ENCODE measurements at regions not wholly inside any gene's neighbourhood (a gene's known extent, or its start where the extent isn't known, plus 50 kb on each side); places are given as distances from the start of the nearest gene placed in this dataset.

GRCh38 chr1:29450591-29450990 lies 214.3 kb downstream of the PTPRU start:
- no peak for FAIRE-seq
- CTCF ChIA-PET = no interaction called here

GRCh38 chr1:29448456-29449235 lies 212.3 kb downstream of the PTPRU start:
- TF ChIP-seq POLR2AphosphoS2 (conservative IDR thresholded peaks at IDR 0.05; ENCODE audit: low read length) = no peak
- no peak for TF ChIP-seq KDM1A (IDR thresholded peaks at IDR 0.05; ENCODE audit: low read depth)
- no peak for TF ChIP-seq EP300 (IDR thresholded peaks at IDR 0.05)
- TF ChIP-seq ATOH8 (CRISPR knock-in tag; IDR thresholded peaks at IDR 0.05; ENCODE audit: low read depth) = no peak
- no peak for TF ChIP-seq RCOR1 (IDR thresholded peaks at IDR 0.05; ENCODE audit: low read depth, low read length)
- TF ChIP-seq ZFP36 (IDR thresholded peaks at IDR 0.05; ENCODE audit: borderline replicate concordance, partially characterized antibody) = no peak
- TF ChIP-seq NFE2L2 (conservative IDR thresholded peaks at IDR 0.05; ENCODE audit: low read length) = no peak
- TF ChIP-seq MAX (IDR thresholded peaks at IDR 0.05) = no peak
- no peak for TF ChIP-seq USF2 (IDR thresholded peaks at IDR 0.05)
- no peak for TF ChIP-seq ESRRA (IDR thresholded peaks at IDR 0.05; ENCODE audit: borderline replicate concordance, low read length)
- no peak for TF ChIP-seq HDAC2 (IDR thresholded peaks at IDR 0.05)
- no peak for TF ChIP-seq CHD2 (IDR thresholded peaks at IDR 0.05; ENCODE audit: low read length, partially characterized antibody)
- no peak for TF ChIP-seq HOXB13 (CRISPR knock-in tag; IDR thresholded peaks at IDR 0.05; ENCODE audit: low read depth)
- TF ChIP-seq HOXA7 (CRISPR knock-in tag; IDR thresholded peaks at IDR 0.05) = no peak
- no peak for TF ChIP-seq JUN (IDR thresholded peaks at IDR 0.05)
- TF ChIP-seq MYC (IDR thresholded peaks at IDR 0.05; ENCODE audit: borderline replicate concordance, low read length) = no peak
- no peak for TF ChIP-seq ZC3H11A (IDR thresholded peaks at IDR 0.05)
- TF ChIP-seq HEYL (CRISPR knock-in tag; IDR thresholded peaks at IDR 0.05) = no peak
- CTCF ChIA-PET = no interaction called here
- POLR2A ChIA-PET = no interaction called here
- Histone ChIP-seq H3K27ac (no peak overlapping the region), H3K4me3 (no peak overlapping the region), H3K4me2 (no peak overlapping the region), H3K9me3 (no peaks in the 10 kb centered on the region), H3K4me1 (no peaks in the 10 kb centered on the region)
- WGBS (ENCODE audit: missing lambda C conversion rate) = 54% methylated on average over 5 of the region's 16 CpGs
- ATAC-seq (no peak), DNase-seq (ENCODE audit: low read depth in 1 of 2, low spot score in 1 of 2) (no peak), FAIRE-seq (no peak)

More at GRCh38 chr1:29450591-29450990, 214.3 kb downstream of the PTPRU start:
- POLR2A ChIA-PET = no interaction called here
- Histone ChIP-seq H3K4me1 (no peaks in the 10 kb centered on the region), H3K4me2 (no peak overlapping the region), H3K27ac (no peak overlapping the region), H3K9me3 (no peaks in the 10 kb centered on the region), H3K4me3 (no peak overlapping the region)
- ATAC-seq (no peak), DNase-seq (ENCODE audit: low read depth in 1 of 2, low spot score in 1 of 2) (no peak)
- TF ChIP-seq PHF8 (IDR thresholded peaks at IDR 0.05; ENCODE audit: borderline replicate concordance, low read depth) (no peak), MYC (IDR thresholded peaks at IDR 0.05; ENCODE audit: borderline replicate concordance, low read length) (no peak), CEBPB (IDR thresholded peaks at IDR 0.05) (no peak), RARB (CRISPR knock-in tag; IDR thresholded peaks at IDR 0.05) (no peak), BHLHE40 (IDR thresholded peaks at IDR 0.05; ENCODE audit: low read depth, low read length) (no peak), USF2 (IDR thresholded peaks at IDR 0.05) (no peak), JUN (IDR thresholded peaks at IDR 0.05) (no peak), FOSB (CRISPR knock-in tag; IDR thresholded peaks at IDR 0.05) (no peak), PBX3 (IDR thresholded peaks at IDR 0.05) (no peak), NFE2L2 (conservative IDR thresholded peaks at IDR 0.05; ENCODE audit: low read length) (no peak), ZFP36 (IDR thresholded peaks at IDR 0.05; ENCODE audit: borderline replicate concordance, partially characterized antibody) (no peak), CBX8 (IDR thresholded peaks at IDR 0.05) (no peak), HOXB13 (CRISPR knock-in tag; IDR thresholded peaks at IDR 0.05; ENCODE audit: low read depth) (no peak), RAD21 (conservative IDR thresholded peaks at IDR 0.05 in 1 of 2, IDR thresholded peaks at IDR 0.05 in 1 of 2) (no peak), MAX (IDR thresholded peaks at IDR 0.05) (no peak), SMC3 (IDR thresholded peaks at IDR 0.05) (no peak)
- WGBS (ENCODE audit: missing lambda C conversion rate) = 23% methylated on average over 10 of the region's 10 CpGs
